ENCODE measurements at regions not wholly inside any gene's neighbourhood (a gene's known extent, or its start where the extent isn't known, plus 50 kb on each side); places are given as distances from the start of the nearest gene placed in this dataset.

GRCh38 chr3:82055792-82056191 lies 294.3 kb upstream of the GBE1 start:
- TF ChIP-seq POLR2AphosphoS5 (IDR thresholded peaks at IDR 0.05; ENCODE audit: low read depth, low read length) (no peak), TAF1 (IDR thresholded peaks at IDR 0.05; ENCODE audit: borderline replicate concordance, insufficient read depth, low read length) (no peak), SIN3A (IDR thresholded peaks at IDR 0.05; ENCODE audit: borderline replicate concordance, insufficient read depth, low read length) (no peak)
